Cardiac fibroblast (primary cell): ENCODE measurements at regions not wholly inside any gene's neighbourhood (a gene's known extent, or its start where the extent isn't known, plus 50 kb on each side); places are given as distances from the start of the nearest gene placed in this dataset.

Source experiments
- DNase-seq, 2 donors: peaks; one replicate each; pipeline versions ENCODE4 v3.0.0 to v3.0.0-alpha.2; 2010; ENCODE audit warnings: low read depth in 2 of 2
- H3K4me3 ChIP-seq, 2 donors: replicated peaks in 1 of 2; 1 replicate in 1 of 2; 2 replicates in 1 of 2; pipeline ENCODE4 v1.5.1; 2011; ENCODE audit warnings: low read depth in 2 of 2, low read length in 2 of 2, mild to moderate bottlenecking in 2 of 2, moderate library complexity in 1 of 2
- CTCF ChIP-seq: IDR thresholded peaks from one replicate; pipeline ENCODE4 v1.5.1; 2011; ENCODE audit warnings: low read depth, mild to moderate bottlenecking, low read length, inconsistent platforms

GRCh38 chr12:14280921-14281320 is 84.6 kb upstream of the ATF7IP start:
- H3K4me3 ChIP-seq = no peak overlapping the region
- TF ChIP-seq CTCF = no peak
- DNase-seq = no peak

- no peak for DNase-seq
- no peak for TF ChIP-seq CTCF
- no peak overlapping the region for H3K4me3 ChIP-seq
Measured at GRCh38 chr12:14281539-14281938, 83.9 kb upstream of the ATF7IP start.

GRCh38 chr12:14283489-14284144 is 81.9 kb upstream of the ATF7IP start:
- no peak overlapping the region for H3K4me3 ChIP-seq
- DNase-seq = no peak
- no peak for TF ChIP-seq CTCF

- TF ChIP-seq CTCF = no peak
- H3K4me3 ChIP-seq = no peak overlapping the region
- DNase-seq = peak in 1 of 2 donors; percentile 61
Measured at GRCh38 chr12:14284184-14284722, 81.2 kb upstream of the ATF7IP start.

- no peak for DNase-seq
- TF ChIP-seq CTCF = no peak
Measured at GRCh38 chr12:14289601-14290000, 75.9 kb upstream of the ATF7IP start.

GRCh38 chr12:14290951-14291350 is 74.5 kb upstream of the ATF7IP start:
- TF ChIP-seq CTCF = no peak
- H3K4me3 ChIP-seq = no peak overlapping the region
- no peak for DNase-seq

More at GRCh38 chr12:14289601-14290000, 75.9 kb upstream of the ATF7IP start:
- no peak overlapping the region for H3K4me3 ChIP-seq
